MG63 (cell line): ENCODE measurements at regions not wholly inside any gene's neighbourhood (a gene's known extent, or its start where the extent isn't known, plus 50 kb on each side); places are given as distances from the start of the nearest gene placed in this dataset.

Experiments used
- DNase-seq: peaks from one replicate; pipeline ENCODE4 v3.0.0-alpha.2; 2020
- H3K27me3 ChIP-seq: fragments of 250-450 bp; sonication (Bioruptor Pico); 2 replicates; pipeline ENCODE4 v1.5.1; 2020; ENCODE audit warnings: mild to moderate bottlenecking, moderate library complexity
- H3K36me3 ChIP-seq: fragments of 250-450 bp; sonication (Bioruptor Pico); 2 replicates; pipeline ENCODE4 v1.5.1; 2020; ENCODE audit warnings: mild to moderate bottlenecking, moderate library complexity
- H3K4me3 ChIP-seq: fragments of 250-450 bp; sonication (Bioruptor Pico); 2 replicates; pipeline ENCODE4 v1.5.1; 2020; ENCODE audit warnings: mild to moderate bottlenecking, moderate library complexity
- H3K9me3 ChIP-seq: fragments of 250-450 bp; sonication (Bioruptor Pico); 2 replicates; pipeline ENCODE4 v1.5.1; 2020; ENCODE audit warnings: mild to moderate bottlenecking, moderate library complexity

- Histone ChIP-seq H3K4me3 (no peak overlapping the region), H3K27me3 (no peaks in the 10 kb centered on the region), H3K36me3 (no peaks in the 10 kb centered on the region), H3K9me3 (no peaks in the 10 kb centered on the region; the same call in 1 of the 2 replicates)
- DNase-seq, result no peak
Measured at GRCh38 chr1:230507236-230507635, 81.1 kb upstream of the PGBD5 start.

- no peak for DNase-seq
- no peaks in the 10 kb centered on the region for H3K27me3 ChIP-seq
- no peaks in the 10 kb centered on the region for H3K36me3 ChIP-seq
- no peak overlapping the region for H3K4me3 ChIP-seq
- no peaks in the 10 kb centered on the region; the same call in 1 of the 2 replicates for H3K9me3 ChIP-seq
Measured at GRCh38 chr1:230506451-230506850, 80.3 kb upstream of the PGBD5 start.

DNA sequence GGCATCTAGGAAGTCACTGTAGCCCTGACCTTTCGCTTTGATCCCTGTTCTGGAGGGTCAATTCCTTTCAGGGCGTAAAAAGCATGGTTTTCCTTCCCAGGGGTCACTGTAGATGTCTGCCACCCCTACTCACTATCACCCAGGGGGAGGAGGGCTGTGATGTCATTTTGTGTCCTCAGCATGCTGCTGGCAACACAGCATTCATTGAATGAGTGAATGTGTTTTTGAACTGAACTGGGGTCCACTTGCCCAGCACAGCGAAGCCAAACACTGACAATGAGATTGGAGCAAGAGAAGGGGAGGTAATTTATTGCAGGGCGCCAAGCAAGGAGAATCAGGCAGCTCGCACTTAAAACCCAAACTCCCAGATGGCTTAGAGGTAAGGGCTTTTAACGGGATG is 78.2 kb upstream of the PGBD5 start:
- H3K4me3 ChIP-seq, result no peak overlapping the region
- H3K36me3 ChIP-seq, result no peaks in the 10 kb centered on the region
- no peaks in the 10 kb centered on the region; the same call in 1 of the 2 replicates for H3K27me3 ChIP-seq
- H3K9me3 ChIP-seq, result no peaks in the 10 kb centered on the region; the same call in 1 of the 2 replicates
- no peak for DNase-seq

- no peaks in the 10 kb centered on the region for H3K36me3 ChIP-seq
Measured at GRCh38 chr1:230503726-230504125, 77.6 kb upstream of the PGBD5 start.

GRCh38 chr1:230502996-230503395 is 76.9 kb upstream of the PGBD5 start:
- no peak for DNase-seq
- Histone ChIP-seq H3K27me3 (no peaks in the 10 kb centered on the region; the same call in 1 of the 2 replicates), H3K4me3 (no peak overlapping the region), H3K9me3 (no peaks in the 10 kb centered on the region), H3K36me3 (no peaks in the 10 kb centered on the region)

More at GRCh38 chr1:230503726-230504125, 77.6 kb upstream of the PGBD5 start:
- Histone ChIP-seq H3K4me3 (no peak overlapping the region), H3K27me3 (no peaks in the 10 kb centered on the region; the same call in 1 of the 2 replicates), H3K9me3 (no peaks in the 10 kb centered on the region; the same call in 1 of the 2 replicates)
- DNase-seq, result no peak

DNA sequence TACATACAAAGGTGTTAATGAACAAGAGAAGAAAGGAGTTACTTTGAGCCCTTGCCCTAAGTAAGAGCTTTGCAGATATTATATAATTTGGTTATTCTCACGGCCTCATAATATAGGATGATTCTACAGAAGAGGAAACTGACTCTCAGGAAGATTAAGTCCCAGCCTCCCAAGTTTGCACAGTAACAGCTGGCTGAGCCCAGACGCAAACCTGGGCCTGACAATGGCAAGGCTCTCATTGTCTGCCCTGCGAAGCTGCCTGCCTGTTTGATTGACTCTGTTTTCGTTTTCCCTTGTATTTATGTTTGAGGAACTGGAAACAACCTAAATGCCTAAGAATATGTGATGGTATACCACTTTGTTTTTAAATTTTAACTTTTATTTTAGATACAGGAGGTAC is 76.2 kb upstream of the PGBD5 start:
- Histone ChIP-seq H3K36me3 (no peaks in the 10 kb centered on the region), H3K27me3 (no peaks in the 10 kb centered on the region; the same call in 1 of the 2 replicates), H3K9me3 (no peaks in the 10 kb centered on the region), H3K4me3 (no peak overlapping the region)
- no peak for DNase-seq

GRCh38 chr1:230501849-230502248 is 75.7 kb upstream of the PGBD5 start:
- Histone ChIP-seq H3K27me3 (no peaks in the 10 kb centered on the region; the same call in 1 of the 2 replicates), H3K4me3 (no peak overlapping the region), H3K36me3 (no peaks in the 10 kb centered on the region), H3K9me3 (no peaks in the 10 kb centered on the region)
- no peak for DNase-seq

- Histone ChIP-seq H3K36me3 (no peaks in the 10 kb centered on the region), H3K9me3 (no peaks in the 10 kb centered on the region), H3K4me3 (no peak overlapping the region), H3K27me3 (peaks cover 4% of the 10 kb centered on the region; the same call in 1 of the 2 replicates)
- no peak for DNase-seq
Measured at GRCh38 chr1:230501242-230501641, 75.1 kb upstream of the PGBD5 start.

DNA sequence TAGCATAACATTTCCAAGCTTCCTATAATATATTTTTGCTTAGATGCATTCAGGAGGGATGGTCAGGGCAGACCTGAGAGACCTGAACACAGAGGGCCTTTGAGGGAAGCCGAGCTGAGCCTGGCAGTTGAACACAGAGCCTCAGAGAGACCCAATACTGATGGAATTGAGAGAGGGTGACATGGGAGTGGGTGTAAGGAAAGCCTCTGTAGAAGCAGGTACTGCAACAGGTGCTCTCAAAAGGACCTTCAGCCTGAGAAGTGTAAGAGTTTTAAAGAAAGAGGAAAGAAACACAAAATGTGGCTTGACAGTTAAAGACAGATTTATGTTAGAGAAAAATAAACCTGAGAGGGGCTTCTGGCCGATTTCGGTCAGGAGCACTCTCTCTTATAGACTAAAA is 73.9 kb upstream of the PGBD5 start:
- peaks cover 5% of the 10 kb centered on the region for H3K27me3 ChIP-seq
- no peak for DNase-seq

GRCh38 chr1:230499496-230499895 is 73.4 kb upstream of the PGBD5 start:
- H3K9me3 ChIP-seq, result no peaks in the 10 kb centered on the region
- no peak overlapping the region for H3K4me3 ChIP-seq
- DNase-seq, result no peak
- H3K36me3 ChIP-seq, result no peaks in the 10 kb centered on the region
- H3K27me3 ChIP-seq, result peaks cover 8% of the 10 kb centered on the region

More for the DNA sequence above, 73.9 kb upstream of the PGBD5 start:
- Histone ChIP-seq H3K4me3 (no peak overlapping the region), H3K36me3 (no peaks in the 10 kb centered on the region), H3K9me3 (no peaks in the 10 kb centered on the region)

- H3K9me3 ChIP-seq, result no peaks in the 10 kb centered on the region
- DNase-seq, result no peak
- H3K4me3 ChIP-seq, result no peak overlapping the region
- no peaks in the 10 kb centered on the region for H3K36me3 ChIP-seq
- peaks cover 11% of the 10 kb centered on the region for H3K27me3 ChIP-seq
Measured at GRCh38 chr1:230498704-230499103, 72.6 kb upstream of the PGBD5 start.

DNA sequence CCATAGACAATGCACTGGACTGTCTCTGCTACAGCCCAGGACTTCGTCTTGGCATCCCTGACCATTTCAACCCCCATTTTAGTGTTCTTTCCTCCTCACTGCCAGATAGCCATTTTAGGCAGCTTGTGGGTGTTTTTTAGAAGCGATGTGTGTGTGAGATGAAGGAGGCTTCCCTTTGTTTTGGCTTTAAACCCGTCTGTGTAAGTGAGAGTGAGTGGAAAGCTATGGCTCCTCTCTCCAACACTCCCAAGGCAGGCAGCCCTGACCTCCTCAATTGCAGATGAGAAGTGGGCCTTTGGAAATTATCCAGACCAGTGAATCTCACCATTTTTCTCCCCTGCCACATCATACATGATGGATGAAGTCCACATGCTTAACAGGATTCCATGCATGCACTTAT is 70.3 kb upstream of the PGBD5 start:
- Histone ChIP-seq H3K27me3 (peaks cover 15% of the 10 kb centered on the region), H3K9me3 (no peaks in the 10 kb centered on the region), H3K36me3 (no peaks in the 10 kb centered on the region), H3K4me3 (no peak overlapping the region)
- DNase-seq, result no peak

DNA sequence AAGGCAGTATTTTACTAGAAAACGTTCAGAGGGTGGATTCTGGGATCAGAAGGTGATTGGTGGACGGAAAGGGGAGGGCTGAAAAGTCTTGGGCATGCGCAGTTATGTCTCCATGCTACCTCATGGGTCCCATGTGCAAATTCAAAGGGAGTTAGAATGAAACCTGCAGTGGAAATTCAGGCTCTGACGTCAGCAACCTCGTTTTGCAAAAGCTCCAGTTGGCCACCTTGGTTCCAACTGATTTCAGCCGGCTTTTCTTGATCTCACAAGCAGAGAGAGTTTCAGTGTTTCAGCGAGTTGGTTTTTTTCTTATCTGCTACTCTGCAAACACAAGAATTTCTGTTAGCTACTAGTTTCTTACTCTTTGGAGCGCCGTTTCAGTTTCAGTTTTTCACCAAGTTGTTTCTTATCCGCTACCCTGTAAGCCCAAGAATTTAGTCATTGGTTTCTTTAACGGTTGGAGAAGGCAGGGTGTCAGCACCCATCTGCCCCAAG is 69.8 kb upstream of the PGBD5 start:
- DNase-seq, result no peak
- H3K4me3 ChIP-seq, result no peak overlapping the region
- no peaks in the 10 kb centered on the region for H3K36me3 ChIP-seq
- H3K9me3 ChIP-seq, result no peaks in the 10 kb centered on the region
- H3K27me3 ChIP-seq, result peaks cover 15% of the 10 kb centered on the region

- DNase-seq, result no peak
- no peaks in the 10 kb centered on the region for H3K9me3 ChIP-seq
- peaks cover 15% of the 10 kb centered on the region for H3K27me3 ChIP-seq
- no peaks in the 10 kb centered on the region for H3K36me3 ChIP-seq
- H3K4me3 ChIP-seq, result no peak overlapping the region
Measured at GRCh38 chr1:230495076-230495475, 68.9 kb upstream of the PGBD5 start.

- DNase-seq, result no peak
Measured at GRCh38 chr1:230494514-230494913, 68.4 kb upstream of the PGBD5 start.

GRCh38 chr1:230494026-230494425 is 67.9 kb upstream of the PGBD5 start:
- Histone ChIP-seq H3K4me3 (no peak overlapping the region), H3K27me3 (peaks cover 15% of the 10 kb centered on the region), H3K9me3 (no peaks in the 10 kb centered on the region), H3K36me3 (no peaks in the 10 kb centered on the region)
- DNase-seq, result no peak

More at GRCh38 chr1:230494514-230494913, 68.4 kb upstream of the PGBD5 start:
- H3K27me3 ChIP-seq, result peaks cover 15% of the 10 kb centered on the region
- no peak overlapping the region for H3K4me3 ChIP-seq
- H3K9me3 ChIP-seq, result no peaks in the 10 kb centered on the region
- H3K36me3 ChIP-seq, result no peaks in the 10 kb centered on the region

- DNase-seq, result no peak
- Histone ChIP-seq H3K9me3 (no peaks in the 10 kb centered on the region), H3K4me3 (no peak overlapping the region), H3K27me3 (peaks cover 15% of the 10 kb centered on the region), H3K36me3 (no peaks in the 10 kb centered on the region)
Measured at GRCh38 chr1:230493264-230493663, 67.1 kb upstream of the PGBD5 start.

GRCh38 chr1:230490436-230490835 is 64.3 kb upstream of the PGBD5 start:
- Histone ChIP-seq H3K9me3 (no peaks in the 10 kb centered on the region), H3K4me3 (no peak overlapping the region), H3K36me3 (no peaks in the 10 kb centered on the region), H3K27me3 (peaks cover 10% of the 10 kb centered on the region; the same call in 1 of the 2 replicates)
- no peak for DNase-seq
